PC-3 (cell line): ENCODE measurements at regions not wholly inside any gene's neighbourhood (a gene's known extent, or its start where the extent isn't known, plus 50 kb on each side); places are given as distances from the start of the nearest gene placed in this dataset.

Experiments
- ATAC-seq: fragments of 200-7000 bp; cut with Tn5 transposase; 2 replicates; pipeline ENCODE4 v1.9.1; 2020; ENCODE audit warnings: mild to moderate bottlenecking, moderate library complexity
- BruUV-seq: library from RNA; stranded (reverse); fragments of 400-500 nt; replicated peaks from 2 replicates; lab custom pipeline; 2021; lab: Mats Ljungman, UMichigan
- CTCF ChIA-PET: fragments of 300-600 bp; sonication (Branson Sonifier 250); formaldehyde crosslinking; loops from one replicate; lab custom pipeline; 2022; ENCODE audit warnings: antibody characterized with exemption; lab: Charles Lee
- POLR2A ChIA-PET: fragments of 300-600 bp; sonication (Branson Sonifier 250); formaldehyde crosslinking; loops from one replicate; lab custom pipeline; 2022; ENCODE audit warnings: antibody characterized with exemption; ENCODE audit not compliant: unreplicated experiment; lab: Charles Lee
- DNase-seq: peaks from one replicate; pipeline ENCODE4 v3.0.0-alpha.2; 2015
- H2AFZ ChIP-seq: fragments of 300-600 bp; sonication (generic); 2 replicates; pipeline ENCODE4 v1.6.0; 2016; ENCODE audit warnings: antibody characterized with exemption, low read length
- H3F3A ChIP-seq: fragments of 300-600 bp; sonication (generic); one replicate; pipeline ENCODE4 v1.6.0; 2017; ENCODE audit warnings: antibody characterized with exemption, low read length, control low read depth, mild to moderate bottlenecking; ENCODE audit not compliant: unreplicated experiment
- H3K27ac ChIP-seq: fragments of 300-600 bp; sonication (generic); 2 replicates; pipeline ENCODE4 v1.5.1; 2016; ENCODE audit warnings: mild to moderate bottlenecking, low read length
- H3K27me3 ChIP-seq: fragments of 300-600 bp; sonication (generic); 2 replicates; pipeline ENCODE4 v1.6.1; 2016; ENCODE audit warnings: low read length, mixed read lengths
- H3K36me3 ChIP-seq: fragments of 300-600 bp; sonication (generic); 2 replicates; pipeline ENCODE4 v1.6.1; 2016; ENCODE audit warnings: low read depth, mixed run types, low read length, mixed read lengths
- H3K4me1 ChIP-seq: fragments of 300-600 bp; sonication (generic); 2 replicates; pipeline ENCODE4 v1.5.1; 2016; ENCODE audit warnings: low read length; ENCODE audit not compliant: insufficient read depth
- H3K4me2 ChIP-seq: fragments of 300-600 bp; sonication (generic); 2 replicates; pipeline ENCODE4 v1.6.0; 2016; ENCODE audit warnings: low read length
- H3K4me3 ChIP-seq: fragments of 300-600 bp; sonication (generic); 2 replicates; pipeline ENCODE4 v1.5.1; 2016; ENCODE audit warnings: mild to moderate bottlenecking, low read length, mixed read lengths
- H3K79me2 ChIP-seq: fragments of 300-600 bp; sonication (generic); 2 replicates; pipeline ENCODE4 v1.6.1; 2017; ENCODE audit warnings: low read length, mixed read lengths
- H3K9ac ChIP-seq: fragments of 300-600 bp; sonication (generic); 2 replicates; pipeline ENCODE4 v1.6.0; 2016; ENCODE audit warnings: mild to moderate bottlenecking, low read length
- H3K9me2 ChIP-seq: fragments of 300-600 bp; sonication (generic); replicated peaks from 2 replicates; pipeline ENCODE4 v1.6.1; 2016; ENCODE audit warnings: mixed run types, low read length, mixed read lengths
- H3K9me3 ChIP-seq: fragments of 300-600 bp; sonication (generic); 2 replicates; pipeline ENCODE4 v1.6.1; 2016; ENCODE audit warnings: low read length, mixed read lengths
- H4K20me1 ChIP-seq: fragments of 300-600 bp; sonication (generic); 2 replicates; pipeline ENCODE4 v1.6.1; 2016; ENCODE audit warnings: low read length, mixed read lengths
- CTCF ChIP-seq: fragments of 300-600 bp; sonication (generic); conservative IDR thresholded peaks from 2 replicates; pipeline ENCODE4 v1.5.1; 2017; ENCODE audit warnings: antibody characterized with exemption, low read depth, mild to moderate bottlenecking, low read length
- EZH2 ChIP-seq: fragments of 300-600 bp; sonication (generic); IDR thresholded peaks from one replicate; pipeline ENCODE4 v1.6.1; 2017; ENCODE audit warnings: antibody characterized with exemption, mild to moderate bottlenecking, low read length; ENCODE audit not compliant: unreplicated experiment
- EZH2phosphoT487 ChIP-seq: fragments of 300-600 bp; sonication (generic); IDR thresholded peaks from 2 replicates; pipeline ENCODE4 v1.6.1; 2018; ENCODE audit warnings: mild to moderate bottlenecking, antibody characterized with exemption, low read length, borderline replicate concordance
- intact Hi-C: fragments of 100-400 bp; cut with micrococcal nuclease; formaldehyde crosslinking; loops from 2 replicates; pipeline ENCODE4 v1.9.0; 2023

- CTCF ChIA-PET = no interaction called here
- no TSS peak for BruUV-seq
- H3K4me3 ChIP-seq = no peak overlapping the region
- intact Hi-C loops = no loop called here
- H3K9me3 ChIP-seq = no peaks in the 10 kb centered on the region
- peaks cover 68% of the 10 kb centered on the region for H3K27me3 ChIP-seq
- TF ChIP-seq EZH2 = no peak
- TF ChIP-seq CTCF = no peak
- TF ChIP-seq EZH2phosphoT487 = no peak
- no peak overlapping the region for H2AFZ ChIP-seq
- H3K4me2 ChIP-seq = no peak overlapping the region
- ATAC-seq = no peak
- no peak overlapping the region for H3K27ac ChIP-seq
- no peaks in the 10 kb centered on the region for H3K4me1 ChIP-seq
- DNase-seq = no peak
- H4K20me1 ChIP-seq = no peaks in the 10 kb centered on the region
- H3K9ac ChIP-seq = no peak overlapping the region
- POLR2A ChIA-PET = no interaction called here
- H3F3A ChIP-seq = no peaks in the 10 kb centered on the region
- no peaks in the 10 kb centered on the region for H3K9me2 ChIP-seq
- H3K79me2 ChIP-seq = no peaks in the 10 kb centered on the region
- H3K36me3 ChIP-seq = no peaks in the 10 kb centered on the region
Observed at GRCh38 chr1:65486613-65487012, 66.1 kb downstream of the LEPR start.

- TF ChIP-seq EZH2phosphoT487 (no peak), CTCF (no peak), EZH2 (no peak)
- H3K9me2 ChIP-seq = no peaks in the 10 kb centered on the region
- H3K79me2 ChIP-seq = no peaks in the 10 kb centered on the region
- ChIA-PET CTCF (no interaction called here), POLR2A (no interaction called here)
- H3K27me3 ChIP-seq = peaks cover 82% of the 10 kb centered on the region
- H2AFZ ChIP-seq = no peak overlapping the region
- no peaks in the 10 kb centered on the region for H3K4me1 ChIP-seq
- no peak overlapping the region for H3K9ac ChIP-seq
- BruUV-seq = no TSS peak
- no peaks in the 10 kb centered on the region for H3F3A ChIP-seq
- intact Hi-C loops = no loop called here
- no peak overlapping the region for H3K27ac ChIP-seq
- no peaks in the 10 kb centered on the region for H3K36me3 ChIP-seq
- ATAC-seq = no peak
- H3K4me2 ChIP-seq = no peak overlapping the region
- no peak overlapping the region for H3K4me3 ChIP-seq
- H4K20me1 ChIP-seq = no peaks in the 10 kb centered on the region
- H3K9me3 ChIP-seq = no peaks in the 10 kb centered on the region
- DNase-seq = no peak
Observed at GRCh38 chr1:65489481-65489880, 69.0 kb downstream of the LEPR start.

GRCh38 chr1:65490231-65491009 lies 70.0 kb downstream of the LEPR start:
- CTCF ChIA-PET = no interaction called here
- Histone ChIP-seq H3F3A (no peaks in the 10 kb centered on the region), H3K27ac (no peak overlapping the region), H3K4me1 (no peaks in the 10 kb centered on the region), H3K9me2 (no peaks in the 10 kb centered on the region), H4K20me1 (no peaks in the 10 kb centered on the region), H3K36me3 (no peaks in the 10 kb centered on the region), H2AFZ (no peak overlapping the region), H3K4me2 (no peak overlapping the region), H3K27me3 (peaks cover 76% of the 10 kb centered on the region), H3K79me2 (no peaks in the 10 kb centered on the region), H3K4me3 (no peak overlapping the region), H3K9me3 (no peaks in the 10 kb centered on the region), H3K9ac (no peak overlapping the region)
- DNase-seq = no peak
- no peak for TF ChIP-seq EZH2phosphoT487
- TF ChIP-seq EZH2 = no peak
- TF ChIP-seq CTCF = no peak
- no peak for ATAC-seq
- POLR2A ChIA-PET = no interaction called here
- intact Hi-C loops = no loop called here
- no TSS peak for BruUV-seq
